Left kidney (tissue), 1 donor: ENCODE measurements at regions not wholly inside any gene's neighbourhood (a gene's known extent, or its start where the extent isn't known, plus 50 kb on each side); places are given as distances from the start of the nearest gene placed in this dataset.

Experiments used
- DNase-seq: peaks from one replicate; pipeline ENCODE4 v3.0.0-alpha.2; 2013

- no peak for DNase-seq
Measured at GRCh38 chr4:147360301-147360700, 120.6 kb upstream of the EDNRA start.

DNA sequence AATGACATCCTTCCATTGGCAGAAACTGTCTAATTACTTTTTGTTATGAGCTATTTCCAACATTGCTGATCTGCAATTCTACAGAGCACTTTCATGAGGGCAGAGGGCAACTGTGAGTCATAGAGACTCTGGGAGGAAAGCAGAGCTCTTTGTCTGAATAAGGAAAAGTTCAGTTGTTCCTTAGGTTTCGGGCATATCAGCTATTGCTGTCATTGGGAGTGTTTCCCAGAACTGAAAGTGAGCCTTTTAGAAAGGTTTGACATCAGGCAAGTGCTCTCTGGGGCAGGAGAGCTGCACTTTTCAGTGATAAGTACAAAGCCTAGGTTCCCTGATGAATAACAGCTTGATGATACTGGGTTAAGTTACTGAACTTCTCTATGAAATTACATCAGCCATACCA, 119.2 kb upstream of the EDNRA start:
- no peak for DNase-seq

DNA sequence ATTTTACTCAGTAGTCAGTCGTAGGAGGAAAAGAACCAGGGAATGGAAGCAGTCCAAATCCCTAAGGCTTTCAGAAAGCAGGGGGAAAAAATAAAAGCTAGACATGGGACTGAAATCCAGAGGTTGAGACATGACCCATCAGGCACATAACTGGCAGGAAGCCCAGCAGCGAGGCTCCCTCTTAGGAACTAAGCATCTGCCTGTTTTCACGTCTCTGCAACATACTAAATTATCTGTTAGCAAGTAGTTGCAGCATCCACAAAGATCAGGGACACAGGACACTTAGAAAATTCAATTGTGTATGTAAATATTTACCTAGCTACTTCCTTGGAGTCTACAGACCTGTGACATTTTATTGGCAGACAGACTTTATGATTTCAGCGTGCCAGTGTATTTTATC, 118.0 kb upstream of the EDNRA start:
- DNase-seq: peak; percentile 51

GRCh38 chr4:147363514-147363913, 117.4 kb upstream of the EDNRA start:
- DNase-seq: no peak

GRCh38 chr4:147365396-147365795, 115.5 kb upstream of the EDNRA start:
- no peak for DNase-seq

- DNase-seq: no peak
Measured at GRCh38 chr4:147366164-147366563, 114.7 kb upstream of the EDNRA start.

DNA sequence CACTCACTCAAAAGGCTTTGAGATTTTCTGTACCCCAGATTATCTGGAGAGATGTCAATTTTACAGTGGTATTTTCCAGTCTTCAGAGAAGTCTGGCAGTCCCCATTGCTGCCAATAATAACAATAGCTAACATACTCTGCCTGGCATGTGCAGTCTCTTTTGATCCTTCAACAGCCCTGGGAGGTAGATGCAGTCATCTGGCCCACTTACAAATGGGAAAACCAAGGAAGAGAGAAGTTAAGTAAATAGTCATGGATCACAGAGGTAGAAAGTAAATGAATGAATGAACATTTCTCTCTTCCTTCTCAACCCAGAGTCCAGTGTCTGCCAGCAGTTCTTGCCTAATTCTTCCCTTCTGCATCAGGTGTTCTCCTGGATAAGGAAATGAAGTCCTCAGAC, 113.0 kb upstream of the EDNRA start:
- no peak for DNase-seq

DNA sequence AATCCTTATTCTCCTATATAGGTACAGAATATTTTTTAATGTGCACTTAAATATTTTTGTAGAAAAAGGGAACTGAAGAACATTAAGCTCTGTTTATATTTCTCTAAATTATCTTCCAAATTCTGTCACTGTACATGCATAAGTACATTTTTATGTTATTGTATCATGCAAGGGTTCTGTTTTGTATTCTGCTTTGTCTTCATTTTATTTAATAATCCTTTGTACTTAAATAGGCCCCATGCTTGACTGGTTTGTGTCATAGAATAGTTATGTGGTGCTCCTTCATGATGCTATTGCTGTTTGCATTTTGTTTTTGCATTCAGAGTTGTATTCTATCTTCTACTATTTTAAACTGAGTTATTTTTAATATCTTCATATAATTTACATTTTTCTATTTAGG, 111.9 kb upstream of the EDNRA start:
- no peak for DNase-seq

- DNase-seq: no peak
Measured at GRCh38 chr4:147370473-147370872, 110.4 kb upstream of the EDNRA start.

- no peak for DNase-seq
Measured at GRCh38 chr4:147370881-147371280, 110.0 kb upstream of the EDNRA start.

DNA sequence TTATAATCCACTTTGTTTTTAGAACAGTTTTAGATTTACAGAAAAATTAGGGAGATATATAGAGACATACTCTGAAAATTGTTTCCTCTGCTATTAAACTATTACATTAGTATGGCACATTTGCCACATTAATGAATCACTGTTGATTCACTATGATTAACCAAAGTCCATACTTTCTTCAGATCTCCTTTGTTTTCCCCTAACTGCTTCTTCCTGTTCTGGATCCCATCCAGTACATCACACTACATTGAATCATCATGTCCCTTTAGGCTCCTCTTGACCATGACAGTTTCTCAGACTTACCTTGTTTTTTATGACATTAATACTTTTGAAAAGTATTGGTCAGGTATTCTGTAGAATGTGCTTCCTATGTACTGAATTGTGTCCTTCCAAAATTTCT, 109.2 kb upstream of the EDNRA start:
- no peak for DNase-seq

- DNase-seq: no peak
Measured at GRCh38 chr4:147378780-147379179, 102.1 kb upstream of the EDNRA start.

DNA sequence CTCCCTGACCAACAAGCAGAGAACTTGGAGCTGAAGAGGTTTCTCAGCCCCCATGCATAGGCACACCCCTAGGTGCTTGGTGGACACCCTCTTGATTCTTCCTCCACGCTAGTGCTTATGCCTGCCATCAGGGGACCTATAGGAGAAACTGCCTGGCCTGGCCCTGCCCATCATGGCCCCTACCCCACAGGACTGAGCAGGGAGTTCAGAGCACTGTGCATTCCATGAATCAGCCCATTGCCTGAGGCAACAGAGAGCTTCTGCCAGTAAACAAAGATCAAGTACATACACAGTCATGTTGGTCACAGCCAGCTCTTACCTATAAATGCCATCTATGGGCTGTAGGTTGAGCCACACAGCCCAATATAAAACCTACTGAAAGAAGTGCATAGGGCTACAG, 99.1 kb upstream of the EDNRA start:
- no peak for DNase-seq

- no peak for DNase-seq
Measured at GRCh38 chr4:147388018-147388417, 92.9 kb upstream of the EDNRA start.

DNA sequence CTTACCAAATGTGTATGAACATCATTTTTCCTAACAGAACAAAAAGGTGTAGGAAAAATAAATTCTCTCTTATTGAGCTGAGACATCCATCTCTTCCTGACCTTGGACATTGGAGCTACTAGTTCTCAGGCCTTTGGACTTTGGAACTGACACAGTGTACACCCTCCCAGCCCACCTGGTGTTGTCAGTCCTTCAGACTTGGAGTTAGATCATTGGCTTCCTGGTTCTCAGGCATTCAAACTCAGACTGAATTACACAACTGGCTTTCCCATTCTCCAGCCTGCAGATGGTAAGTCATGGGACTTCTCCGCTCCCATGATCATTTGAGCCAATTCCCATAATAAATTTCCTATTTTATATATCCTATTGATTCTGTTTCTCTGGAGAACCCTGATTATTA, 84.8 kb upstream of the EDNRA start:
- no peak for DNase-seq

- no peak for DNase-seq
Measured at GRCh38 chr4:147398556-147398955, 82.3 kb upstream of the EDNRA start.

- no peak for DNase-seq
Measured at GRCh38 chr4:147400721-147401120, 80.2 kb upstream of the EDNRA start.

DNA sequence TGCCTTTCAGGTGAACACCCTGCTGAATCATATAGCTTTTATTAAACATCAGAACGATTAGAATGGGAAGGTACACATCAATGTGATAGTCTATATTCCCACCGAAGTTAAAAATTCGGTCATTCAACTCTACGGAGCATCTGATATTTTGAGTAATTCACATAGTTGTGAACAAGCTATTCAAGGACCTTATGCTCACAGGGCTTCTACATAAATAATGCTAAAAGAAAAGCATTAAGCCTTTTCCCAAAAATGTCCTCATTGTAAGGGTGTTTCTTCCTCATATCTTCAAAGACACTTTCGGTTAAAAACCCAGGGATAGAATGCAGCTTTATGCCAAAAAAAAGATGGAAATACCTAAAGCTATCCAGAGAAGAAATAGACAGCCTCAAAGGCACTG, 79.7 kb upstream of the EDNRA start:
- no peak for DNase-seq

DNA sequence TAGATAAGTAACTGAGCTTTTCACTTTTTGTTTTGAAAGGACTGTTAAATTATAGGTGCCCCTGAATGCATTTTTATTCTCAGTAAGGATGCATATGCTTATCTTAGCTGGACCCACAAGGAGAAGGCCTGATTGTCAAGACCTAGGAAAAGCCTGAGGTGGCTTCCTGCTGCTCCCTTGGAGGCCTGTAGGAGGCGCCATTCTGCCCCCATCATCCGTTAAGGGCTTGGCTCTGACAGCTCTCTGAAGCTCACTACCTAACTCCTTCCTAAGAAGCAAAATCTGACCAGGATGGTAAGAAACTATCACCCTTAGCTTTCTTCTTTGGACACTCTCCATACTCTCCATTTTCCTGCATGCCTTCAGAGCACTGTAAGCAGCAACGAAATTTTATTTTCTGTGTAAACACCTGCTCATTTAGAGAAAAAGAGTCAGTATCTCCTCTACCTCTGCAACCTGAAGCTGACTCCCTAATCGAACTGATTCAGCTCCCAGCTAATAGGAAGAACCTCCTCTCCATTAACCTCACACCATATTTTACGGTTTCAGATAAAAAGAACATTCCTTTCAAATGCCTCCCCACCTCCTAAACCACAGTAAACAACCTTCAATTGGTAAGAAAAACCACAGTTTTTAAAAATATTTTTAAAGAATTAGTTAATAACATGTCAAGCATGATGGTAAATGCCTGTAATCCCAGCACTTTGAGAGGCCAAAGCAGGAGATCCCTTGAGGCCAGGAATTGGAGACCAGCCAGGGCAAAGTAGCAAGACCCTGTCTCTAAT, 73.4 kb upstream of the EDNRA start:
- no peak for DNase-seq

DNA sequence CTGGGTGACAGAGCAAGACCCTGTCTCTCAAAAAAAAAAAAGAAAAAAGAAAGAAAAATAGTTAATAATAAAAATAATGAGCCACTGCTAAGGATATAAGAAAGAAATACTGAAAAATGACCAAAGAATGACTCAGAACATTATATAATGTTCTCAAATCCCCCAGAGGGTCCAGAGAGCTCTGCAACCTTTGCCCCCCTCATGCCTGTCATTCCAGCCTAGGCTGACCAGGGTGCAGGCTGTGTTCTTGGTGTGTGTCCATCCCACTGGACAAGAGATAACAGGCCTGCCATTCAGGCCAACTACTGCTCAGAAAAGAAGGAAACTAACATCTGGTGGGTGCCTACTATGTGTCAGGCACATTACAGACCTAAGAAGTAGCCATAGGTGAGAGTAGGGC, 72.7 kb upstream of the EDNRA start:
- DNase-seq: no peak

GRCh38 chr4:147409350-147409749, 71.5 kb upstream of the EDNRA start:
- no peak for DNase-seq

DNA sequence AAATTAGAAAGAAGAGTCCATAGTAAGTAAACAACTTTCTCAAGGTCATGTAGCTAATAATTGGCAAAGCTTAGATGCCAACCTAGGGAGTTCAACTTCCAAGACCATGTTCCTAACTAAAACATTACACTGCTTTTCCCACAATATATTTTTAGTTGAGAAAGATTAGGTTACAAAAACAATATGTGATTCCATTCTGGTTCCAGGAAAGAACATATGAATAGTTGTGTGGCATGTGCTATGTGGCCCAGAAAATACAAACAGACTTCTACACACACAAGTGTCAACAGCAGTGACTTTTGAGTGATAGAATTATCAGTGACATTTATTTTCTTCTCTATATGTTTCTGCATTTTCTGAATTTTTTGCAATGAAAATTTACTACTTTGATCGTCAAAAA, 62.7 kb upstream of the EDNRA start:
- no peak for DNase-seq

- DNase-seq: no peak
Measured at GRCh38 chr4:147421456-147421855, 59.4 kb upstream of the EDNRA start.

- DNase-seq: no peak
Measured at GRCh38 chr4:147423229-147423628, 57.7 kb upstream of the EDNRA start.

DNA sequence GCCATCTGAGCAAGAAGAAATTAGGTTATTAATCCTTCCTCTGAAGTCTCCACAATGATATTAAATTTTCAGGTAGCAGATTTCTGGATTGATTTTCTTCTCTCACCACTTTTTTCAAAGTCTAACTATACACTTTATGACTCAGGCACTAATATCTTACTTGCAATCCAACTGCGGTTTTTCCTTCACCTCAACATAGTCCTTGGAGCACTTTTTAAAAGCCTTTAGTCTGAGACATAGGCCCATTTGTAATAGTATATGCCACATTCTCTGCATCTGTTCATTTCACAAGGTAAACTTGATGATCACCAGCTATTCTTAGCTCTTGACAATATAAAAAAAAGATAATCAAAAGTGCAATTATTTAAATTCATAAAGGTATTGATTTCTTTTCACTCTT, 55.9 kb upstream of the EDNRA start:
- no peak for DNase-seq
